ENCODE measurements at regions not wholly inside any gene's neighbourhood (a gene's known extent, or its start where the extent isn't known, plus 50 kb on each side); places are given as distances from the start of the nearest gene placed in this dataset.

DNA sequence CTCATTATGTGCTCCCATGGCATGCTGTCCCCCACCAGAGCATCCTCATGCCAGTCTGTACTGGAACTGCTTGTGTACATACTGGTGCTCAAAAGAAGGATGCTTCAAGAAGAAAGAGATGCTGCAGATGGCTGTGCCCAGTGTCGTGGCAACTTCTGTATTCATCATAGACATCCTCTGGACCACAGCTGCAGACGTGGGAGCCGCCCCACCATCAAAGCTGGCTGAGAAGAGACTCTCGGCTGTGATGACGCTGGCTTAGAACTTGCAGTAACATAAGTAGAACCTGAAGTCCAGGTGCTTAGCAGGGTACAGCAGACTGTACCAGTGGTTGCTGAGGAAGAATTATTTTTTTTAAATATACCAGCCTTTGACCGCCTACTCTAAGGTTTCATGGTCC lies 112.6 kb upstream of the ARHGAP5 start:
- H4K20me1 ChIP-seq (replicated peaks; ENCODE audit: control insufficient read depth, insufficient read depth, low read length): no peaks in the 10 kb centered on the region
- H3K27me3 ChIP-seq (ENCODE audit: control insufficient read depth in 2 of 2, insufficient read depth in 2 of 2, low read length in 2 of 2): no peaks in the 10 kb centered on the region
- peaks cover 0 to 5% of the 10 kb centered on the region in 2 experiments; a peak in 3 of 5 replicates for H3K4me1 ChIP-seq (replicated peaks in 1 of 2; ENCODE audit: control insufficient read depth in 2 of 2, insufficient read depth in 2 of 2, low read length in 2 of 2)
- H3K4me2 ChIP-seq (ENCODE audit: insufficient read depth, low read length): no peak overlapping the region
- no peak for DNase-seq (ENCODE audit: extremely low read depth in 1 of 4, low spot score in 3 of 4)
- BruUV-seq (replicated peaks): no TSS peak
- H3K9ac ChIP-seq (ENCODE audit: insufficient read depth in 1 of 2, low read depth in 2 of 2, low read length in 2 of 2): no peak overlapping the region
- TF ChIP-seq, protein P1, sequence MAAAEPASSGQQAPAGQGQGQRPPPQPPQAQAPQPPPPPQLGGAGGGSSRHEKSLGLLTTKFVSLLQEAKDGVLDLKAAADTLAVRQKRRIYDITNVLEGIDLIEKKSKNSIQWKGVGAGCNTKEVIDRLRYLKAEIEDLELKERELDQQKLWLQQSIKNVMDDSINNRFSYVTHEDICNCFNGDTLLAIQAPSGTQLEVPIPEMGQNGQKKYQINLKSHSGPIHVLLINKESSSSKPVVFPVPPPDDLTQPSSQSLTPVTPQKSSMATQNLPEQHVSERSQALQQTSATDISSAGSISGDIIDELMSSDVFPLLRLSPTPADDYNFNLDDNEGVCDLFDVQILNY (CRISPR knock-in tag; IDR thresholded peaks at IDR 0.05): no peak
- no peak for TF ChIP-seq POLR3G (IDR thresholded peaks at IDR 0.05; ENCODE audit: extremely low read depth, insufficient read length, insufficient replicate concordance)
- TF ChIP-seq, protein P2, sequence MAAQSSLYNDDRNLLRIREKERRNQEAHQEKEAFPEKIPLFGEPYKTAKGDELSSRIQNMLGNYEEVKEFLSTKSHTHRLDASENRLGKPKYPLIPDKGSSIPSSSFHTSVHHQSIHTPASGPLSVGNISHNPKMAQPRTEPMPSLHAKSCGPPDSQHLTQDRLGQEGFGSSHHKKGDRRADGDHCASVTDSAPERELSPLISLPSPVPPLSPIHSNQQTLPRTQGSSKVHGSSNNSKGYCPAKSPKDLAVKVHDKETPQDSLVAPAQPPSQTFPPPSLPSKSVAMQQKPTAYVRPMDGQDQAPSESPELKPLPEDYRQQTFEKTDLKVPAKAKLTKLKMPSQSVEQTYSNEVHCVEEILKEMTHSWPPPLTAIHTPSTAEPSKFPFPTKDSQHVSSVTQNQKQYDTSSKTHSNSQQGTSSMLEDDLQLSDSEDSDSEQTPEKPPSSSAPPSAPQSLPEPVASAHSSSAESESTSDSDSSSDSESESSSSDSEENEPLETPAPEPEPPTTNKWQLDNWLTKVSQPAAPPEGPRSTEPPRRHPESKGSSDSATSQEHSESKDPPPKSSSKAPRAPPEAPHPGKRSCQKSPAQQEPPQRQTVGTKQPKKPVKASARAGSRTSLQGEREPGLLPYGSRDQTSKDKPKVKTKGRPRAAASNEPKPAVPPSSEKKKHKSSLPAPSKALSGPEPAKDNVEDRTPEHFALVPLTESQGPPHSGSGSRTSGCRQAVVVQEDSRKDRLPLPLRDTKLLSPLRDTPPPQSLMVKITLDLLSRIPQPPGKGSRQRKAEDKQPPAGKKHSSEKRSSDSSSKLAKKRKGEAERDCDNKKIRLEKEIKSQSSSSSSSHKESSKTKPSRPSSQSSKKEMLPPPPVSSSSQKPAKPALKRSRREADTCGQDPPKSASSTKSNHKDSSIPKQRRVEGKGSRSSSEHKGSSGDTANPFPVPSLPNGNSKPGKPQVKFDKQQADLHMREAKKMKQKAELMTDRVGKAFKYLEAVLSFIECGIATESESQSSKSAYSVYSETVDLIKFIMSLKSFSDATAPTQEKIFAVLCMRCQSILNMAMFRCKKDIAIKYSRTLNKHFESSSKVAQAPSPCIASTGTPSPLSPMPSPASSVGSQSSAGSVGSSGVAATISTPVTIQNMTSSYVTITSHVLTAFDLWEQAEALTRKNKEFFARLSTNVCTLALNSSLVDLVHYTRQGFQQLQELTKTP (IDR thresholded peaks at IDR 0.05; ENCODE audit: low read depth in 1 of 2, partially characterized antibody in 2 of 2): no peak
- TF ChIP-seq, protein P3, sequence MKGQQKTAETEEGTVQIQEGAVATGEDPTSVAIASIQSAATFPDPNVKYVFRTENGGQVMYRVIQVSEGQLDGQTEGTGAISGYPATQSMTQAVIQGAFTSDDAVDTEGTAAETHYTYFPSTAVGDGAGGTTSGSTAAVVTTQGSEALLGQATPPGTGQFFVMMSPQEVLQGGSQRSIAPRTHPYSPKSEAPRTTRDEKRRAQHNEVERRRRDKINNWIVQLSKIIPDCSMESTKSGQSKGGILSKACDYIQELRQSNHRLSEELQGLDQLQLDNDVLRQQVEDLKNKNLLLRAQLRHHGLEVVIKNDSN (CRISPR knock-in tag; IDR thresholded peaks at IDR 0.05): no peak
- TF ChIP-seq, protein P4, sequence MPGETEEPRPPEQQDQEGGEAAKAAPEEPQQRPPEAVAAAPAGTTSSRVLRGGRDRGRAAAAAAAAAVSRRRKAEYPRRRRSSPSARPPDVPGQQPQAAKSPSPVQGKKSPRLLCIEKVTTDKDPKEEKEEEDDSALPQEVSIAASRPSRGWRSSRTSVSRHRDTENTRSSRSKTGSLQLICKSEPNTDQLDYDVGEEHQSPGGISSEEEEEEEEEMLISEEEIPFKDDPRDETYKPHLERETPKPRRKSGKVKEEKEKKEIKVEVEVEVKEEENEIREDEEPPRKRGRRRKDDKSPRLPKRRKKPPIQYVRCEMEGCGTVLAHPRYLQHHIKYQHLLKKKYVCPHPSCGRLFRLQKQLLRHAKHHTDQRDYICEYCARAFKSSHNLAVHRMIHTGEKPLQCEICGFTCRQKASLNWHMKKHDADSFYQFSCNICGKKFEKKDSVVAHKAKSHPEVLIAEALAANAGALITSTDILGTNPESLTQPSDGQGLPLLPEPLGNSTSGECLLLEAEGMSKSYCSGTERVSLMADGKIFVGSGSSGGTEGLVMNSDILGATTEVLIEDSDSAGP (CRISPR knock-in tag; IDR thresholded peaks at IDR 0.05): no peak
- no peak for TF ChIP-seq EP400 (IDR thresholded peaks at IDR 0.05)
- no peak for TF ChIP-seq NONO (IDR thresholded peaks at IDR 0.05; ENCODE audit: low read depth in 2 of 2, low read length in 1 of 2)
- FAIRE-seq: no peak
- no peaks in the 10 kb centered on the region for H3K9me3 ChIP-seq (replicated peaks; ENCODE audit: control insufficient read depth, insufficient read depth, low read depth, low read length)
- 45% methylated on average over 6 of the region's 6 CpGs for WGBS (ENCODE audit: insufficient coverage, low coverage, missing lambda C conversion rate)
- H3K4me3 ChIP-seq: no peak overlapping the region
- ATAC-seq: no peak
- CTCF ChIA-PET (ENCODE audit: low intra/inter-chr PET ratio): no interaction called here
- H3K79me2 ChIP-seq (ENCODE audit: control insufficient read depth, insufficient read depth, low read length): no peaks in the 10 kb centered on the region
- POLR2A ChIA-PET: interaction anchor here (0.7 kb wide), 1 partner anchor 45 kb away, joined by 3 read pairs; no protein-coding TSS in a partner anchor
- H2AFZ ChIP-seq (ENCODE audit: low read depth, low read length): no peak overlapping the region
- intact Hi-C loops (cut with micrococcal nuclease) (no loop called here), in situ Hi-C loops (cut with MboI) (no loop called here)
- H3K36me3 ChIP-seq (ENCODE audit: control insufficient read depth, insufficient read depth, low read length): no peaks in the 10 kb centered on the region
- no peaks in the 10 kb centered on the region for H3K9me1 ChIP-seq (ENCODE audit: control insufficient read depth, insufficient read depth, low read length)
- no peak overlapping the region for H3K27ac ChIP-seq (ENCODE audit: extremely low read depth, low read depth, low read length)
